Mammary epithelial cell (primary cell): ENCODE measurements at regions not wholly inside any gene's neighbourhood (a gene's known extent, or its start where the extent isn't known, plus 50 kb on each side); places are given as distances from the start of the nearest gene placed in this dataset.

Experiments used
- EZH2 ChIP-seq: IDR thresholded peaks from 2 replicates; pipeline ENCODE4 v1.6.1; 2012; ENCODE audit warnings: low read length, inconsistent platforms, borderline replicate concordance
- TF ChIP-seq, protein P1 (sequence below), 2 donors: IDR thresholded peaks in 1 of 2; conservative IDR thresholded peaks in 1 of 2; 2 replicates each; pipeline ENCODE4 v1.5.1; 2011 to 2012; ENCODE audit warnings: inconsistent platforms in 2 of 2, low read length in 2 of 2, mild to moderate bottlenecking in 2 of 2, control low read depth in 1 of 2, low read depth in 1 of 2; ENCODE audit not compliant: insufficient read depth in 1 of 2; ENCODE audit errors: extremely low read depth in 1 of 2

DNA sequence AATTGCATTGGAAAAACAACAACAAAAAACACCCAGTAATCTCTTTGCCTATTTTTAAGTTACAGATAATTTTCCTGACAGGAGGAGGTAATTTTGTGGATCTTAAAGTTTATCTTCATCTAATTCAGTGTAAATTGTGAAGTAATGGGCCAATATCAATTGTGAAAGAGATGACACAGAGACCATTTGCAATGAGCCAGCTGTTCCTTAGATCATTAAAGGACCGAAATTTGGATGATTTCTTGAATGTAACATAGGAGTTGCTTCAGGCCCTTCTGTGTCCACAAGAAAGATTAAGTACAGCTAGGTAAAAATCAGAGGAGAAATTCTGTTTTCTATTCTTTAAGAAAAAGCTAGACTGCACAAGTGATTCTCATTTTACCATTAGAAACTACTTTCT lies 718.5 kb upstream of the ANO3 start:
- TF ChIP-seq, protein P1, sequence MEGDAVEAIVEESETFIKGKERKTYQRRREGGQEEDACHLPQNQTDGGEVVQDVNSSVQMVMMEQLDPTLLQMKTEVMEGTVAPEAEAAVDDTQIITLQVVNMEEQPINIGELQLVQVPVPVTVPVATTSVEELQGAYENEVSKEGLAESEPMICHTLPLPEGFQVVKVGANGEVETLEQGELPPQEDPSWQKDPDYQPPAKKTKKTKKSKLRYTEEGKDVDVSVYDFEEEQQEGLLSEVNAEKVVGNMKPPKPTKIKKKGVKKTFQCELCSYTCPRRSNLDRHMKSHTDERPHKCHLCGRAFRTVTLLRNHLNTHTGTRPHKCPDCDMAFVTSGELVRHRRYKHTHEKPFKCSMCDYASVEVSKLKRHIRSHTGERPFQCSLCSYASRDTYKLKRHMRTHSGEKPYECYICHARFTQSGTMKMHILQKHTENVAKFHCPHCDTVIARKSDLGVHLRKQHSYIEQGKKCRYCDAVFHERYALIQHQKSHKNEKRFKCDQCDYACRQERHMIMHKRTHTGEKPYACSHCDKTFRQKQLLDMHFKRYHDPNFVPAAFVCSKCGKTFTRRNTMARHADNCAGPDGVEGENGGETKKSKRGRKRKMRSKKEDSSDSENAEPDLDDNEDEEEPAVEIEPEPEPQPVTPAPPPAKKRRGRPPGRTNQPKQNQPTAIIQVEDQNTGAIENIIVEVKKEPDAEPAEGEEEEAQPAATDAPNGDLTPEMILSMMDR (conservative IDR thresholded peaks at IDR 0.05 in 1 of 2, IDR thresholded peaks at IDR 0.05 in 1 of 2; ENCODE audit: extremely low read depth in 1 of 2, insufficient read depth in 1 of 2, low read depth in 1 of 2, low read length in 2 of 2), result no peak
- no peak for TF ChIP-seq EZH2
